MCF 10A (cell line): ENCODE measurements at regions not wholly inside any gene's neighbourhood (a gene's known extent, or its start where the extent isn't known, plus 50 kb on each side); places are given as distances from the start of the nearest gene placed in this dataset.
"Not testable (repeated sequence)": the region's sequence is repeated elsewhere in the genome, so short reads cannot be mapped to it uniquely, and the experiment has no call there.

Experiments used
- BruUV-seq: library from RNA; stranded (reverse); fragments of 400-500 nt; replicated peaks from 2 replicates; lab custom pipeline; 2021; lab: Mats Ljungman, UMichigan
- CTCF ChIA-PET: fragments of 300-600 bp; sonication (Branson Sonifier 250); formaldehyde crosslinking; extraction: SDS; loops from one replicate; lab custom pipeline; 2021; ENCODE audit warnings: antibody characterized with exemption, inconsistent platforms; lab: Yijun Ruan, JAX
- POLR2A ChIA-PET: fragments of 300-600, 350-650 bp; sonication (Branson Sonifier 250); formaldehyde crosslinking; extraction: SDS; loops from one replicate; lab custom pipeline; 2020; ENCODE audit warnings: antibody characterized with exemption, inconsistent platforms; lab: Yijun Ruan, JAX
- DNase-seq: peaks from one replicate; pipeline ENCODE4 v3.0.0-alpha.2; 2018; ENCODE audit not compliant: unreplicated experiment
- H3K27ac Mint-ChIP-seq: one replicate; pipeline ENCODE4 v1.8.0; 2022; ENCODE audit warnings: mild to moderate bottlenecking, low read depth, mixed read lengths; ENCODE audit not compliant: unreplicated experiment
- H3K27me3 Mint-ChIP-seq: one replicate; pipeline ENCODE4 v1.8.0; 2022; ENCODE audit warnings: mixed read lengths; ENCODE audit not compliant: insufficient read depth, unreplicated experiment
- H3K36me3 Mint-ChIP-seq: one replicate; pipeline ENCODE4 v1.8.0; 2022; ENCODE audit warnings: mild to moderate bottlenecking, moderate library complexity, mixed read lengths; ENCODE audit not compliant: insufficient read depth, unreplicated experiment
- H3K4me1 Mint-ChIP-seq: one replicate; pipeline ENCODE4 v1.8.0; 2022; ENCODE audit warnings: mixed read lengths; ENCODE audit not compliant: insufficient read depth, unreplicated experiment
- H3K4me3 Mint-ChIP-seq: one replicate; pipeline ENCODE4 v1.8.0; 2022; ENCODE audit warnings: mild to moderate bottlenecking, moderate library complexity, mixed read lengths; ENCODE audit not compliant: unreplicated experiment
- H3K9me3 Mint-ChIP-seq: one replicate; pipeline ENCODE4 v1.8.0; 2022; ENCODE audit warnings: mixed read lengths; ENCODE audit not compliant: unreplicated experiment
- CTCF ChIP-seq: fragments of 200-600 bp; IDR thresholded peaks from one replicate; pipeline ENCODE4 v1.8.0; 2022; ENCODE audit warnings: antibody characterized with exemption, mild to moderate bottlenecking; ENCODE audit not compliant: unreplicated experiment
- intact Hi-C: fragments of 100-400 bp; cut with micrococcal nuclease; formaldehyde crosslinking; loops from 2 replicates; pipeline ENCODE4 v1.14.1; 2022

GRCh38 chrX:125681507-125681906 is 361.8 kb downstream of the TEX13C start:
- no peak for TF ChIP-seq CTCF
- intact Hi-C loops: no loop called here
- Mint-ChIP-seq H3K36me3 (no peaks in the 10 kb centered on the region), H3K4me1 (no peaks in the 10 kb centered on the region), H3K9me3 (peaks cover 9% of the 10 kb centered on the region), H3K27me3 (no peaks in the 10 kb centered on the region), H3K4me3 (no peak overlapping the region), H3K27ac (no peak overlapping the region)
- BruUV-seq: no TSS peak
- DNase-seq: no peak
- CTCF ChIA-PET: interaction anchor here (0.6 kb wide), 1 partner anchor 1288 kb away, joined by 3 read pairs; no protein-coding TSS in a partner anchor
- POLR2A ChIA-PET: no interaction called here

GRCh38 chrX:125690522-125690921 is 370.9 kb downstream of the TEX13C start:
- not testable (repeated sequence) for BruUV-seq

GRCh38 chrX:125694171-125694570 is 374.5 kb downstream of the TEX13C start:
- H3K27ac Mint-ChIP-seq: no peak overlapping the region
- no peaks in the 10 kb centered on the region for H3K9me3 Mint-ChIP-seq
- CTCF ChIA-PET: interaction anchor here (0.7 kb wide), 1 partner anchor 360 kb away, joined by 3 read pairs; no protein-coding TSS in a partner anchor
- no peaks in the 10 kb centered on the region for H3K27me3 Mint-ChIP-seq
- POLR2A ChIA-PET: no interaction called here
- DNase-seq: no peak
- no peaks in the 10 kb centered on the region for H3K4me1 Mint-ChIP-seq
- no peak overlapping the region for H3K4me3 Mint-ChIP-seq
- BruUV-seq: no TSS peak
- no peaks in the 10 kb centered on the region for H3K36me3 Mint-ChIP-seq
- intact Hi-C loops: no loop called here
- no peak for TF ChIP-seq CTCF

More at GRCh38 chrX:125690522-125690921, 370.9 kb downstream of the TEX13C start:
- CTCF ChIA-PET: interaction anchor here (0.6 to 0.7 kb wide), 2 partner anchors 23 to 126 kb away, joined by 3 read pairs; no protein-coding TSS in a partner anchor
- DNase-seq, intact Hi-C loops, H3K9me3 Mint-ChIP-seq, H3K4me1 Mint-ChIP-seq, POLR2A ChIA-PET, H3K27ac Mint-ChIP-seq, H3K4me3 Mint-ChIP-seq, H3K36me3 Mint-ChIP-seq, H3K27me3 Mint-ChIP-seq: not testable (repeated sequence)

- Mint-ChIP-seq H3K36me3 (no peaks in the 10 kb centered on the region), H3K27ac (no peak overlapping the region), H3K27me3 (no peaks in the 10 kb centered on the region), H3K4me1 (no peaks in the 10 kb centered on the region), H3K4me3 (no peak overlapping the region), H3K9me3 (peaks cover 20% of the 10 kb centered on the region)
- DNase-seq: no peak
- POLR2A ChIA-PET: no interaction called here
- intact Hi-C loops: no loop called here
- no TSS peak for BruUV-seq
- CTCF ChIA-PET: no interaction called here
- TF ChIP-seq CTCF: no peak
Measured at GRCh38 chrX:125709074-125709473, 389.4 kb downstream of the TEX13C start.
